ENCODE measurements at regions not wholly inside any gene's neighbourhood (a gene's known extent, or its start where the extent isn't known, plus 50 kb on each side); places are given as distances from the start of the nearest gene placed in this dataset.
"Not testable (repeated sequence)": the region's sequence is repeated elsewhere in the genome, so short reads cannot be mapped to it uniquely, and the experiment has no call there.

DNA sequence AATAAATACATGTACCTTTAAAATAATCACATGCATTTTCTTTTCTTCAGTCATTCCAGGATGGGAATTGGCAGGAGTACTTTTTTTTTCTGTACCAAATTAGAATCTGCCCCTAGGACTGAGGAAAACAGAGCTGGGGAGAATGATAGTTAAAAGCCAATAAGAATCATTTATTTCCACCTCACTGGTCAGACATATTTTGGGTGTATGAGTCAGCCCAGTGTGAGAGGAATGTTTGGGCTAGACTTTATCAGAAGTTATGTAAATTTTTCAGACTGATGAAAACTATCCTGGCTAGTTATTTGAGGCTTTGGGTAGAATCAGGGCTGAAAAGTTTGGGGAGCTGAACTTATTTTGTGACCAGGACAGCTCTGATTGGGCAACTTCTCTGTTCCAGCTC is 303.1 kb upstream of the NPSR1 start:
- Mint-ChIP-seq H3K27me3 (no peaks in the 10 kb centered on the region), H3K27ac (no peak overlapping the region), H3K36me3 (no peaks in the 10 kb centered on the region), H3K4me3 (no peak overlapping the region), H3K9me3 (no peaks in the 10 kb centered on the region), H3K4me1 (ENCODE audit: unreplicated experiment) (no peaks in the 10 kb centered on the region)
- TF ChIP-seq, protein P1, sequence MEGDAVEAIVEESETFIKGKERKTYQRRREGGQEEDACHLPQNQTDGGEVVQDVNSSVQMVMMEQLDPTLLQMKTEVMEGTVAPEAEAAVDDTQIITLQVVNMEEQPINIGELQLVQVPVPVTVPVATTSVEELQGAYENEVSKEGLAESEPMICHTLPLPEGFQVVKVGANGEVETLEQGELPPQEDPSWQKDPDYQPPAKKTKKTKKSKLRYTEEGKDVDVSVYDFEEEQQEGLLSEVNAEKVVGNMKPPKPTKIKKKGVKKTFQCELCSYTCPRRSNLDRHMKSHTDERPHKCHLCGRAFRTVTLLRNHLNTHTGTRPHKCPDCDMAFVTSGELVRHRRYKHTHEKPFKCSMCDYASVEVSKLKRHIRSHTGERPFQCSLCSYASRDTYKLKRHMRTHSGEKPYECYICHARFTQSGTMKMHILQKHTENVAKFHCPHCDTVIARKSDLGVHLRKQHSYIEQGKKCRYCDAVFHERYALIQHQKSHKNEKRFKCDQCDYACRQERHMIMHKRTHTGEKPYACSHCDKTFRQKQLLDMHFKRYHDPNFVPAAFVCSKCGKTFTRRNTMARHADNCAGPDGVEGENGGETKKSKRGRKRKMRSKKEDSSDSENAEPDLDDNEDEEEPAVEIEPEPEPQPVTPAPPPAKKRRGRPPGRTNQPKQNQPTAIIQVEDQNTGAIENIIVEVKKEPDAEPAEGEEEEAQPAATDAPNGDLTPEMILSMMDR (conservative IDR thresholded peaks at IDR 0.05), result no peak
- no peak for DNase-seq (ENCODE audit: extremely low spot score, unreplicated experiment)

DNA sequence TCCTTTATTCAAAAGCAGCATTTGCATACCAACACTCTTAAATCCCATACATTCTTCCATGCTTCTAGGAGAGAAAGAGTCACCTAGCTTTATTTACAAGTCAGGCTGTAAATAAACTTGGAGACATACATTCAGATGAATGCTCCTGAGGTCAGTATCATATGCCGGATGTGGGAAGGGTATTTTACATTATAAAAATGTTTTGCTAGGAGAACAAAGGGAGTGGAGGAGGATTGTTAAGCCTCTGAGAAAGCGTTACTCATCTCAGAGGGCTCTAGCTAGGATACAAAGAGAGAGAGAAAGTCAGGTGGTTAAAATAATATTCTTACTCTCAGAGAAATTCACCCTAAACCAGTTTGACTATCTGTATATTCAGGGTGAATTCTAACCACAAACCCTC is 300.9 kb upstream of the NPSR1 start:
- Mint-ChIP-seq H3K36me3 (no peaks in the 10 kb centered on the region), H3K4me3 (no peak overlapping the region), H3K27ac (no peak overlapping the region), H3K4me1 (ENCODE audit: unreplicated experiment) (no peaks in the 10 kb centered on the region), H3K9me3 (no peaks in the 10 kb centered on the region), H3K27me3 (no peaks in the 10 kb centered on the region)
- no peak for DNase-seq (ENCODE audit: extremely low spot score, unreplicated experiment)
- TF ChIP-seq, protein P1 (conservative IDR thresholded peaks at IDR 0.05), result no peak

DNA sequence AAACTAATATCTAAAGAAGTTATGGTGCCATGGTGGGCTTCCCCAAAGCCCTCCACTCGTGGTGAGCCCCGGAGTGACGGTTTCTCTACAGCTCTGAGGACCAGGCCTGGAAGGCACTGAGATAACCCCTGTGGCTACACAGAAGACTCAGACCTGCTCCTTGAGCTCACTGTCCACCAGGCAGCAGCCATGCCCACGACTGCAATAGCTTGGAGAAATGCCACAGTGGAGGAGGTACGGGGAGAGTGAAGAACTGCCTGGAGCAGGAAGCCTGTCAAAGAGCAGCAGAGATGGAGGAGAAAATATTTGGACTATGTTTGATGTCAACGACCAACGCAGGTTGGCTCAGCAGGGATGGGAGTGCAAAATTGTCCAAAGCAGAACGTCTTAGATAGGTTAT is 300.1 kb upstream of the NPSR1 start:
- Mint-ChIP-seq H3K36me3 (no peaks in the 10 kb centered on the region), H3K9me3 (no peaks in the 10 kb centered on the region), H3K4me1 (ENCODE audit: unreplicated experiment) (no peaks in the 10 kb centered on the region), H3K4me3 (no peak overlapping the region), H3K27me3 (no peaks in the 10 kb centered on the region), H3K27ac (no peak overlapping the region)
- TF ChIP-seq, protein P1 (conservative IDR thresholded peaks at IDR 0.05), result no peak
- DNase-seq (ENCODE audit: extremely low spot score, unreplicated experiment), result no peak

DNA sequence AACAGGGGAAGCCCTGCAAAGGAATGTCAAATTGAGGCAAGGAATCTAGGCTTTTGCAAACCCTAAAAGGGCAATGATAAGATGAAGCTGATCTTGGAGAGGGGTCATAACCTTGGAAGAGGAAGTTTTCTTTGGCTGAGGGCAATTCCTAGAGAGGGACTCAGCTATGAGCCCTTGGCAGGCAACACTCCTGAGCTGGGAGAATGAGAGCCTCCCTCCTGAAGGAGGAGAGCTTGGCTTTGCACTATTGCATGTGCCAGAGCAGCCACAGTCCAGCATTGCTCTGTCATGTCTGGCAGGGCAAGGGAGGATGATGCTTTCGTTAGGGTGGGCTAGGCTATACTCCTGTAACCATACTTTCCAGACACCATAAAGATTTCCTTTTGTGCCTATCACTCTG is 299.4 kb upstream of the NPSR1 start:
- H3K36me3 Mint-ChIP-seq; H3K4me3 Mint-ChIP-seq; H3K4me1 Mint-ChIP-seq (ENCODE audit: unreplicated experiment); DNase-seq (ENCODE audit: extremely low spot score, unreplicated experiment); H3K27me3 Mint-ChIP-seq; H3K9me3 Mint-ChIP-seq; H3K27ac Mint-ChIP-seq: not testable (repeated sequence)

DNA sequence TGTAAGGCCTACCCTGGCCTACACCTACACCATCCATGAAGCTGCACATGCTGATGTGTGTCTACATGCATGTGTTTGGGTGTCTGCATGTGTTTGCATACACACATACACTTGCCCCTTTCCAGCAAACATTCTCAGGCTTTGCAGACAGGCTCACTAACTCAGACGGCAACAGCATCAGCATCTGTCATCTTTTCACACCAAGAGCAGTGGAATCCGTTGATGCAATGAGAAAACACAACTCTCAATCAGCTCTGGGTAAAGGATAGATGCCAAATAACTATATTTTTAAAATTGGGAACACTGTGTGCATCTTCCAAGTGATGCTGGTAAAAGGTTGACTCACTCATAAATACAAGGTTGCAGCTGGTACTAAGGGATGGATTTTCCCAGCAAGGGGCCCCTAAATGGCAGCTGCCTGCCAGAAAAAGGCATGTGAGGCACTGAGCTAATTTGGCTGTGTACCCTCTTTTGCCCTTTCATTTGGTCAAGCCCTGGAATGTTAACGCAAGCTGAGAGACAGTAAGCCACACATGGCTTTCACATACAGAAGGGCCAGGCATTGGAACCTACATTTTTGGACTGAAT is 296.3 kb upstream of the NPSR1 start:
- Mint-ChIP-seq H3K4me1 (ENCODE audit: unreplicated experiment) (no peaks in the 10 kb centered on the region), H3K9me3 (no peaks in the 10 kb centered on the region), H3K4me3 (no peak overlapping the region), H3K36me3 (no peaks in the 10 kb centered on the region), H3K27ac (no peak overlapping the region), H3K27me3 (no peaks in the 10 kb centered on the region)
- no peak for DNase-seq (ENCODE audit: extremely low spot score, unreplicated experiment)
- TF ChIP-seq, protein P1 (conservative IDR thresholded peaks at IDR 0.05), result no peak

DNA sequence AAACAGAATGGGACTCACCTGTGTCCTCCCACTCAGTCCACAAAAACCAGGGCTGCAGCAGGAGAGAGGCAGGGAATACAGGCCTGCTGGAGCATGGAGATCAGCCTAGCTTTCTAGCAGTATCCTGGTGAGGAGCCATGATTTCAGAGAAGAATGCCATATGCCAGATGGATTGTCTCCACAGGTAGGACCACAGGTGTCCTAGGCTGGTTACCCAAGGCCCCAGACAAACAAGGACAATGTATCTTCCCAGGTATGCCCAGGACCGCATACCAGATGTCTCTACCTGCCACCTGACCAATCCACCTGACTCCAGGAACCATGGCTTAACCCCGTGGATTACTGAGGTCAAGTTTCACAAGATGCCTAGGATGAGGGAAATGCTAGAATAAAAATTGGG is 295.4 kb upstream of the NPSR1 start:
- no peaks in the 10 kb centered on the region for H3K9me3 Mint-ChIP-seq
- no peak overlapping the region for H3K27ac Mint-ChIP-seq
- H3K4me3 Mint-ChIP-seq, result no peak overlapping the region
- TF ChIP-seq, protein P1 (conservative IDR thresholded peaks at IDR 0.05), result no peak
- no peaks in the 10 kb centered on the region for H3K36me3 Mint-ChIP-seq
- no peaks in the 10 kb centered on the region for H3K4me1 Mint-ChIP-seq (ENCODE audit: unreplicated experiment)
- DNase-seq (ENCODE audit: extremely low spot score, unreplicated experiment), result no peak
- no peaks in the 10 kb centered on the region for H3K27me3 Mint-ChIP-seq
